GM10248 (cell line): ENCODE measurements at regions not wholly inside any gene's neighbourhood (a gene's known extent, or its start where the extent isn't known, plus 50 kb on each side); places are given as distances from the start of the nearest gene placed in this dataset.

Experiments
- CTCF ChIA-PET: fragments of 300-600 bp; sonication (Branson Sonifier 250); formaldehyde crosslinking; extraction: SDS; loops from one replicate; lab custom pipeline; 2021; ENCODE audit warnings: antibody characterized with exemption; lab: Yijun Ruan, JAX
- POLR2A ChIA-PET: fragments of 350-650 bp; sonication (Branson Sonifier 250); formaldehyde crosslinking; extraction: SDS; loops from one replicate; lab custom pipeline; 2020; ENCODE audit warnings: antibody characterized with exemption; lab: Yijun Ruan, JAX
- DNase-seq: peaks from one replicate; pipeline ENCODE4 v3.0.0; 2012; ENCODE audit errors: extremely low spot score
- CTCF ChIP-seq: IDR thresholded peaks from 2 replicates; pipeline ENCODE4 v1.5.1; 2012; ENCODE audit warnings: mild to moderate bottlenecking, low read depth; ENCODE audit errors: extremely low read depth, missing control alignments, control extremely low read depth

GRCh38 chr4:167713756-167714155 lies 378.6 kb upstream of the ANXA10 start:
- POLR2A ChIA-PET = no interaction called here
- no peak for DNase-seq
- no peak for TF ChIP-seq CTCF
- CTCF ChIA-PET = no interaction called here

- CTCF ChIA-PET = interaction anchor here (1.0 kb wide), 1 partner anchor 16 kb away, joined by 3 read pairs; no protein-coding TSS in a partner anchor
- no peak for TF ChIP-seq CTCF
- DNase-seq = no peak
- POLR2A ChIA-PET = no interaction called here
Observed at GRCh38 chr4:167715176-167715575, 377.2 kb upstream of the ANXA10 start.

- ChIA-PET CTCF (no interaction called here), POLR2A (no interaction called here)
- DNase-seq = no peak
- no peak for TF ChIP-seq CTCF
Observed at GRCh38 chr4:167717495-167717894, 374.8 kb upstream of the ANXA10 start.

- POLR2A ChIA-PET = no interaction called here
Observed at GRCh38 chr4:167721617-167722486, 370.5 kb upstream of the ANXA10 start.

GRCh38 chr4:167722487-167722808 lies 369.9 kb upstream of the ANXA10 start:
- CTCF ChIA-PET = no interaction called here

More at GRCh38 chr4:167721617-167722486, 370.5 kb upstream of the ANXA10 start:
- CTCF ChIA-PET = no interaction called here
- no peak for DNase-seq
- no peak for TF ChIP-seq CTCF

GRCh38 chr4:167724941-167725340 lies 367.4 kb upstream of the ANXA10 start:
- TF ChIP-seq CTCF = no peak
- DNase-seq = no peak
- POLR2A ChIA-PET = no interaction called here
- CTCF ChIA-PET = no interaction called here

More at GRCh38 chr4:167722487-167722808, 369.9 kb upstream of the ANXA10 start:
- no peak for TF ChIP-seq CTCF
- no peak for DNase-seq
- POLR2A ChIA-PET = no interaction called here

GRCh38 chr4:167730769-167731168 lies 361.6 kb upstream of the ANXA10 start:
- POLR2A ChIA-PET = interaction anchor here (0.6 kb wide), 1 partner anchor 38 kb away, joined by 6 read pairs; no protein-coding TSS in a partner anchor
- CTCF ChIA-PET = no interaction called here
- TF ChIP-seq CTCF = no peak

More at GRCh38 chr4:167730769-167731168, 361.6 kb upstream of the ANXA10 start:
- no peak for DNase-seq
